GM19463 (cell line): ENCODE measurements at regions not wholly inside any gene's neighbourhood (a gene's known extent, or its start where the extent isn't known, plus 50 kb on each side); places are given as distances from the start of the nearest gene placed in this dataset.
A peak's percentile ranks its signal among the peaks of the same experiment; 100 is the strongest.

Experiments
- ATAC-seq: cut with Tn5 transposase; IDR thresholded peaks from one replicate; pipeline ENCODE4 v1.9.1; 2021; ENCODE audit warnings: mild to moderate bottlenecking, moderate library complexity; ENCODE audit not compliant: unreplicated experiment

- ATAC-seq: no peak
Measured at GRCh38 chr11:18878211-18878610, 61.0 kb downstream of the MRGPRX1 start.

GRCh38 chr11:18865951-18866350 is 73.3 kb downstream of the MRGPRX1 start:
- ATAC-seq: no peak

GRCh38 chr11:18865261-18865660 is 73.7 kb upstream of the PTPN5 start:
- ATAC-seq: no peak

- peak; percentile 75 for ATAC-seq
Measured at GRCh38 chr11:18853086-18853720, 61.6 kb upstream of the PTPN5 start.

- ATAC-seq: no peak
Measured at GRCh38 chr11:18849406-18849805, 57.8 kb upstream of the PTPN5 start.

GRCh38 chr11:18844753-18845367 is 53.3 kb upstream of the PTPN5 start:
- ATAC-seq: no peak
